ENCODE measurements at regions not wholly inside any gene's neighbourhood (a gene's known extent, or its start where the extent isn't known, plus 50 kb on each side); places are given as distances from the start of the nearest gene placed in this dataset.

DNA sequence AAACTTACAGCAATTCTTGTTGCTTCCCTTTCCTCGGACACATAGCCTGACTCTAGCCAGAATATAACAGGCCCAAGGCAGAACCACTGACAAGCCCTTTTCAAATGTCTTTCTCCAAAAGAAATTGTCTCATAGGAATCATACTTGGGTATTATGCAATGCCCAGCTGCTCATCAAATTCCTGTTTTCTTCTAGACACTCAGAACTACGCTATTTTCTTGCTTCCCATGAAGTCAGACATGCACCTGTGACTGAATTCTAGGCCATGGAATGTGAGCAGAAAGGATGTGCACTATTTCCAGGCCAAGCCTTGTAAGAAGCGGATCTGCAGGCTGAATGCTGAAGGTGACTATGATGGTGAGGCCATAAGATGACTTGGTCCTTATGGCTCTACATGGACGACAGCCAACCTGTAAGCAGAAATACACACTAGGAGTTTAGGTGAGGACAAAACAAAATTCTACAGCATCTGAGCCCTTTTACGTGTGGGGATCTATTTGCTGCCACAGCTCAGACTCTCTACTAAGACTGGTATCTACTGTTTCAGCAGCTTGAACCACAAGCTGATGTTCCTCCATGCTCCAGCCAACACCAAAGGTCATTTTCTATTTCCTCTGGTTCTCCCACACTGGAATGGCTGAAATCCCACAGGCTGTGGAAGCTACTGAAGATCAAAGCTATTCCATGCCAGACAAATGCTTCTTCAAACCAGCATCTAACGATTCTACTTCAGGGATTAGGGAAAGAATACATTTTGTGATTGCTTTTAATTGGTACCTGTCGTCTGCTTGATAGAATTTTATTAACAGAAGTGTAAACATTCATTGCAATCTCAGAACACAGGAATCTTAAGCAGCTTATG lies 378.7 kb downstream of the RBM43 start:
- no peak for TF ChIP-seq POLR2AphosphoS5 (IDR thresholded peaks at IDR 0.05; ENCODE audit: low read depth, low read length)
- TF ChIP-seq, protein P1, sequence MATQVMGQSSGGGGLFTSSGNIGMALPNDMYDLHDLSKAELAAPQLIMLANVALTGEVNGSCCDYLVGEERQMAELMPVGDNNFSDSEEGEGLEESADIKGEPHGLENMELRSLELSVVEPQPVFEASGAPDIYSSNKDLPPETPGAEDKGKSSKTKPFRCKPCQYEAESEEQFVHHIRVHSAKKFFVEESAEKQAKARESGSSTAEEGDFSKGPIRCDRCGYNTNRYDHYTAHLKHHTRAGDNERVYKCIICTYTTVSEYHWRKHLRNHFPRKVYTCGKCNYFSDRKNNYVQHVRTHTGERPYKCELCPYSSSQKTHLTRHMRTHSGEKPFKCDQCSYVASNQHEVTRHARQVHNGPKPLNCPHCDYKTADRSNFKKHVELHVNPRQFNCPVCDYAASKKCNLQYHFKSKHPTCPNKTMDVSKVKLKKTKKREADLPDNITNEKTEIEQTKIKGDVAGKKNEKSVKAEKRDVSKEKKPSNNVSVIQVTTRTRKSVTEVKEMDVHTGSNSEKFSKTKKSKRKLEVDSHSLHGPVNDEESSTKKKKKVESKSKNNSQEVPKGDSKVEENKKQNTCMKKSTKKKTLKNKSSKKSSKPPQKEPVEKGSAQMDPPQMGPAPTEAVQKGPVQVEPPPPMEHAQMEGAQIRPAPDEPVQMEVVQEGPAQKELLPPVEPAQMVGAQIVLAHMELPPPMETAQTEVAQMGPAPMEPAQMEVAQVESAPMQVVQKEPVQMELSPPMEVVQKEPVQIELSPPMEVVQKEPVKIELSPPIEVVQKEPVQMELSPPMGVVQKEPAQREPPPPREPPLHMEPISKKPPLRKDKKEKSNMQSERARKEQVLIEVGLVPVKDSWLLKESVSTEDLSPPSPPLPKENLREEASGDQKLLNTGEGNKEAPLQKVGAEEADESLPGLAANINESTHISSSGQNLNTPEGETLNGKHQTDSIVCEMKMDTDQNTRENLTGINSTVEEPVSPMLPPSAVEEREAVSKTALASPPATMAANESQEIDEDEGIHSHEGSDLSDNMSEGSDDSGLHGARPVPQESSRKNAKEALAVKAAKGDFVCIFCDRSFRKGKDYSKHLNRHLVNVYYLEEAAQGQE (IDR thresholded peaks at IDR 0.05; ENCODE audit: insufficient read depth in 1 of 2, low read depth in 2 of 2, low read length in 2 of 2): no peak
- no peak for TF ChIP-seq SIN3A (IDR thresholded peaks at IDR 0.05; ENCODE audit: borderline replicate concordance, insufficient read depth, low read length)
- TF ChIP-seq TAF1 (IDR thresholded peaks at IDR 0.05; ENCODE audit: borderline replicate concordance, insufficient read depth, low read length): no peak

Measured in PFSK-1 (cell line).